DND-41 (cell line): ENCODE measurements at regions not wholly inside any gene's neighbourhood (a gene's known extent, or its start where the extent isn't known, plus 50 kb on each side); places are given as distances from the start of the nearest gene placed in this dataset.
"Not testable (repeated sequence)": the region's sequence is repeated elsewhere in the genome, so short reads cannot be mapped to it uniquely, and the experiment has no call there.

Experiments used
- EZH2 ChIP-seq: IDR thresholded peaks from 3 replicates; pipeline ENCODE4 v1.6.1; 2012; ENCODE audit warnings: borderline replicate concordance, low read depth, mild to moderate bottlenecking, moderate library complexity, low read length, inconsistent platforms; ENCODE audit not compliant: severe bottlenecking
- TF ChIP-seq, protein P1 (sequence below): IDR thresholded peaks from 2 replicates; pipeline ENCODE4 v1.5.1; 2012; ENCODE audit warnings: borderline replicate concordance, low read length, moderate library complexity, mild to moderate bottlenecking; ENCODE audit not compliant: poor library complexity, severe bottlenecking; ENCODE audit errors: extremely low read depth

DNA sequence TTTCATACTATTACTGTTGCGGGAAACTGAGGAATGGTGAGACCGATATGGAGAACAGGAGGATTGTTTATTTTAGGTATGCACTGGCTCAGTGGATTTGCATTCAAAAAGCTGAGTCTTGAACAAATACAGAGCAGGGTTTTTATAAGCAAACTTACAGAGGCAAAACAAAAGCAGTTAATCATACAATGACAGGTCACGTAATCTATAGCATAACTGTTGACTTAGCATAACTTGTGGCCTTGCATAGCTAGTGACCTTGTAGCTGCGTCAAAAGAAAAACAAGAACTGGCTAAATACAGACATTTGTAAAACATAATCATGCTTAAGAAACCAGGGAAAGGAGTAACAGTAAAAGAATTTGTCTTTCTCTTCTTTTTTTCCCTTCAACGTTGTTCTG, 103.0 kb downstream of the ZNF680 start:
- TF ChIP-seq EZH2: not testable (repeated sequence)
- TF ChIP-seq, protein P1, sequence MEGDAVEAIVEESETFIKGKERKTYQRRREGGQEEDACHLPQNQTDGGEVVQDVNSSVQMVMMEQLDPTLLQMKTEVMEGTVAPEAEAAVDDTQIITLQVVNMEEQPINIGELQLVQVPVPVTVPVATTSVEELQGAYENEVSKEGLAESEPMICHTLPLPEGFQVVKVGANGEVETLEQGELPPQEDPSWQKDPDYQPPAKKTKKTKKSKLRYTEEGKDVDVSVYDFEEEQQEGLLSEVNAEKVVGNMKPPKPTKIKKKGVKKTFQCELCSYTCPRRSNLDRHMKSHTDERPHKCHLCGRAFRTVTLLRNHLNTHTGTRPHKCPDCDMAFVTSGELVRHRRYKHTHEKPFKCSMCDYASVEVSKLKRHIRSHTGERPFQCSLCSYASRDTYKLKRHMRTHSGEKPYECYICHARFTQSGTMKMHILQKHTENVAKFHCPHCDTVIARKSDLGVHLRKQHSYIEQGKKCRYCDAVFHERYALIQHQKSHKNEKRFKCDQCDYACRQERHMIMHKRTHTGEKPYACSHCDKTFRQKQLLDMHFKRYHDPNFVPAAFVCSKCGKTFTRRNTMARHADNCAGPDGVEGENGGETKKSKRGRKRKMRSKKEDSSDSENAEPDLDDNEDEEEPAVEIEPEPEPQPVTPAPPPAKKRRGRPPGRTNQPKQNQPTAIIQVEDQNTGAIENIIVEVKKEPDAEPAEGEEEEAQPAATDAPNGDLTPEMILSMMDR: not testable (repeated sequence)
